ENCODE measurements at regions not wholly inside any gene's neighbourhood (a gene's known extent, or its start where the extent isn't known, plus 50 kb on each side); places are given as distances from the start of the nearest gene placed in this dataset.

DNA sequence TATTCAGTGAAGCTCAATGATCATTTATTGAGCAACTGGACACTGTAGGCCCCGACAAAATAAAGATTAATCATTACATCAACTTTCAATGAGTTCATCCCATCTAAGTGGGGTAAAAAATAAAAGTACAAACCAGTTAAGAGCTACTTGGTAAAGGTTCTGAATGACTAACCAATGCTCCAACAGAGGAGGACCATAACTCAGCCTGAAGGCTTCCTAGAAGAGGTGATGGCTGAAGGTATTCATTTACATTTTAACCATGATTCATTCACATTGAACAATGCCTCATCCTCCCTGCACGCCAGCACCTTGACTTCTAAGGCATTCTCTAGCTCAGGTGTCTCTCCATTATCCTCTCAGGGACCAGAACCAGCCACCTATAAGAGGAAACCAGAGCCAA lies 201.4 kb downstream of the ZNF462 start:
- TF ChIP-seq, protein P1, sequence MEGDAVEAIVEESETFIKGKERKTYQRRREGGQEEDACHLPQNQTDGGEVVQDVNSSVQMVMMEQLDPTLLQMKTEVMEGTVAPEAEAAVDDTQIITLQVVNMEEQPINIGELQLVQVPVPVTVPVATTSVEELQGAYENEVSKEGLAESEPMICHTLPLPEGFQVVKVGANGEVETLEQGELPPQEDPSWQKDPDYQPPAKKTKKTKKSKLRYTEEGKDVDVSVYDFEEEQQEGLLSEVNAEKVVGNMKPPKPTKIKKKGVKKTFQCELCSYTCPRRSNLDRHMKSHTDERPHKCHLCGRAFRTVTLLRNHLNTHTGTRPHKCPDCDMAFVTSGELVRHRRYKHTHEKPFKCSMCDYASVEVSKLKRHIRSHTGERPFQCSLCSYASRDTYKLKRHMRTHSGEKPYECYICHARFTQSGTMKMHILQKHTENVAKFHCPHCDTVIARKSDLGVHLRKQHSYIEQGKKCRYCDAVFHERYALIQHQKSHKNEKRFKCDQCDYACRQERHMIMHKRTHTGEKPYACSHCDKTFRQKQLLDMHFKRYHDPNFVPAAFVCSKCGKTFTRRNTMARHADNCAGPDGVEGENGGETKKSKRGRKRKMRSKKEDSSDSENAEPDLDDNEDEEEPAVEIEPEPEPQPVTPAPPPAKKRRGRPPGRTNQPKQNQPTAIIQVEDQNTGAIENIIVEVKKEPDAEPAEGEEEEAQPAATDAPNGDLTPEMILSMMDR (IDR thresholded peaks at IDR 0.05): no peak
- H3K4me1 ChIP-seq: no peaks in the 10 kb centered on the region
- no peaks in the 10 kb centered on the region for H3K27me3 ChIP-seq
- no peak overlapping the region for H3K4me3 ChIP-seq
- H3K9me3 ChIP-seq: no peaks in the 10 kb centered on the region
- DNase-seq (ENCODE audit: low spot score): no peak
- no peak overlapping the region for H3K27ac ChIP-seq
- H3K36me3 ChIP-seq: no peaks in the 10 kb centered on the region

DNA sequence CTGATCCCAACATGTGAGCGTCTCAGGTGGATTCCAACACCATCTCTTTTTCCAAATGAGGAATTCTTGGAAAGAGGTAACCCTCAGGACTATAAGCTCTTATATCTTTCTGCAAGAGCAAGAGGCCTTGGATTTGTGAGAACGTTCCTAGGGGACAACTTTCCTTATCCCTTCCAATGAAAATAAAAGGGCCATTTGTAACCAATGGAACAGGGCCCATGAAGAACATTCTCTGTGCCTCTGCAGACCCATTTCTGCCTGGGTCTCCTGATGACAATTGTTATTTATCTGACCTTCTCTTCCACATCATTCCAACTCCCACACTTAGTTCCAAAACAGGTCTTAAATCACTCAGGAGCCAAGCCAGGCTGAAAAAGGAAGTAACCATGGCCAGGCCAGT lies 202.6 kb downstream of the ZNF462 start:
- no peak overlapping the region for H3K4me3 ChIP-seq
- H3K27me3 ChIP-seq: no peaks in the 10 kb centered on the region
- TF ChIP-seq, protein P1 (IDR thresholded peaks at IDR 0.05): no peak
- no peaks in the 10 kb centered on the region for H3K4me1 ChIP-seq
- no peaks in the 10 kb centered on the region for H3K36me3 ChIP-seq
- no peak for DNase-seq (ENCODE audit: low spot score)
- no peaks in the 10 kb centered on the region for H3K9me3 ChIP-seq
- H3K27ac ChIP-seq: no peak overlapping the region

DNA sequence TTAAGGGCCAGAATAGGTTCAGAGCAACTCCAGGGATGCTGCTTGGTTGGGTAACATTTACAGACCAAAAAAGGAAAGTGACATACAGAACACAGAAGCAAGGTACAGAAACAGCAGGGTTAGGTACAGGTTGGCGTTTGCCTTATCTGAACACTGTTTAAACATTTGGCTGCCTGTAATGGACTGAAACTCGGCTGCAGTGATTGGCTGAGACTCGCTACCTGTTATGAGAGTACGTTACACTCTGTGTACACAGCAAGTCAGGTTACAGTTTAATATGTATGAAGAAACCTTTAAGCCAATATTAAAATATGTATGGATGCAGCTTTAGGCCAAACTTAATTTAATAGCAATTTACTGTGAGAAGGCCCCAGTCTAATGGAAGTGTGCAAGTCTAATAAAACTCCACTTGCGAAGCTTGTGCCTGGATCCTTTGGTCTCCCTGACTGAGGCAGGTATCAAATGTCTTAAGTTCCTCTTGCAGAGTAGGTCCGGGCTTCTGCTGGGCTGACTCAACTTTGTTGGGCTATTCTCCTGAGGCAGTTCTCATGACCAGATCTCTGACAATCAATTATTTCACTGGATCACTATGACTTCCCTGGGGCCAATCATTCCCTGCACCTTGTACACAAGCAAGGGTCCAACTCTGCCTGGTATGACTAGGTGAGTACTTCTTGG lies 204.9 kb downstream of the ZNF462 start:
- TF ChIP-seq, protein P1 (IDR thresholded peaks at IDR 0.05): no peak
- Histone ChIP-seq H3K4me3 (no peak overlapping the region), H3K27me3 (no peaks in the 10 kb centered on the region), H3K9me3 (no peaks in the 10 kb centered on the region), H3K27ac (no peak overlapping the region), H3K4me1 (no peaks in the 10 kb centered on the region), H3K36me3 (no peaks in the 10 kb centered on the region)
- no peak for DNase-seq (ENCODE audit: low spot score)

DNA sequence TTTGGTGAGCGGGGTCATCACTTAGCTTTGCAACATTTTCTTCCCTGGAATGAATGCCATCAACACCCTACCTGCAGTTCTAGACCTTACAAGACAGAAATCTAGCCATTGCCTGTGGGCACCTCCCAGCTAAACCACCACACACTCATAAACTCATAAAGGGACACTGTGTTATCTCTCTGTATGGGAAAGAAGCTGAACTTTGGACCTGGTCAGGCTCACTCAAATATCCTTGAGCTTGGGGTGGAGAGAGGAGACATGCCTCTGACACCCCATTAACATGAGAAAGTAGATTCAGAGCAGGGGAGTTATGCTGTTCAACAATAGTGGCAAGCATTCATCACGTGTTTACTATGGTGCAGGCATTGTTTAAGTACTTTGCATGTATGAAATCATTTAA lies 205.6 kb downstream of the ZNF462 start:
- no peaks in the 10 kb centered on the region for H3K27me3 ChIP-seq
- no peaks in the 10 kb centered on the region for H3K9me3 ChIP-seq
- DNase-seq (ENCODE audit: low spot score): no peak

DNA sequence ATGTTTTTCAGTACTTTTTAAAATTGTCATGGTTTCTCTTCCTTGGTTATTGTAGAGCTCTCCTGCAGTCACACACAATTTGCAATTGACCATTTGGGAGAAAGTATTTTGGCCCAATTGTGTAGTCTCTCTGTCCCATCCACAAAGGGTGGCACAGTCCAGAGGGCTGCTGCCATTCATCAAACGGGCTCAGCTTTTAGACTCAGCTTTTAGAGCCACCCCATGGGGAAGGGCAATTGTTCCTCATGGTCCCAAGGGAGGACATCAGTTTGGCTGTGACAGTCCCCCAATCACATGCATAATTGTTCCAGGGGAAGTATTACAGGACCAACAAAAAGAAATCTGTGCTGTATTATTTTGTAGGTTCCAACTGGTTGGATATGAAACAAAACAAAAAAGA lies 207.6 kb downstream of the ZNF462 start:
- DNase-seq (ENCODE audit: low spot score): no peak
- Histone ChIP-seq H3K27ac (no peak overlapping the region), H3K4me1 (no peaks in the 10 kb centered on the region), H3K36me3 (no peaks in the 10 kb centered on the region), H3K27me3 (no peaks in the 10 kb centered on the region), H3K4me3 (no peak overlapping the region), H3K9me3 (no peaks in the 10 kb centered on the region)
- TF ChIP-seq, protein P1 (IDR thresholded peaks at IDR 0.05): no peak

More for the DNA sequence above, 205.6 kb downstream of the ZNF462 start:
- H3K36me3 ChIP-seq: no peaks in the 10 kb centered on the region
- H3K27ac ChIP-seq: no peak overlapping the region
- no peak overlapping the region for H3K4me3 ChIP-seq
- no peaks in the 10 kb centered on the region for H3K4me1 ChIP-seq
- TF ChIP-seq, protein P1 (IDR thresholded peaks at IDR 0.05): no peak

DNA sequence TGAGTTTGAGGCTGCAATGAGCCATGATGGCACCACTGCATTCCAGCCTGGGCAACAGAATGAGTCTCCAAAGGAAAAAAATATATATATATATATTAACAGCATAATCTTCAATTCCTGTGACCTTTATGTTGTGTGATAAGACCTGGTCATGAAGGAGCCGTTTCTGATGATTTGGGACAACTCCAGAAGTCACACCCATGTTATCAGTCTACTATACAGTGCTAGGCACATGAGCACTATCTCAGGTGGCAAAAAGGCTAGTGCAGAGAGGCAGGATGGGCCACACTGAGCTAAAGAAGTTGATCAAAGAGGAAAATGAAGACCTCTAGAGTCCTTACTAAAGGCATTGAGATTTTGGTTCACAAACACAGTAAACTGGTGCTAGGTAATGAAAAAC lies 205.0 kb upstream of the RAD23B start:
- DNase-seq (ENCODE audit: low spot score): no peak
- no peak overlapping the region for H3K4me3 ChIP-seq
- H3K36me3 ChIP-seq: no peaks in the 10 kb centered on the region
- H3K9me3 ChIP-seq: no peaks in the 10 kb centered on the region
- no peaks in the 10 kb centered on the region for H3K4me1 ChIP-seq
- TF ChIP-seq, protein P1 (IDR thresholded peaks at IDR 0.05): no peak
- no peak overlapping the region for H3K27ac ChIP-seq
- no peaks in the 10 kb centered on the region for H3K27me3 ChIP-seq

All from right atrium auricular region (tissue), 2 donors.